Mammary epithelial cell (primary cell): ENCODE measurements at regions not wholly inside any gene's neighbourhood (a gene's known extent, or its start where the extent isn't known, plus 50 kb on each side); places are given as distances from the start of the nearest gene placed in this dataset.

Source experiments
- EZH2 ChIP-seq: IDR thresholded peaks from 2 replicates; pipeline ENCODE4 v1.6.1; 2012; ENCODE audit warnings: low read length, inconsistent platforms, borderline replicate concordance
- TF ChIP-seq, protein P1 (sequence below), 2 donors: IDR thresholded peaks in 1 of 2; conservative IDR thresholded peaks in 1 of 2; 2 replicates each; pipeline ENCODE4 v1.5.1; 2011 to 2012; ENCODE audit warnings: inconsistent platforms in 2 of 2, low read length in 2 of 2, mild to moderate bottlenecking in 2 of 2, control low read depth in 1 of 2, low read depth in 1 of 2; ENCODE audit not compliant: insufficient read depth in 1 of 2; ENCODE audit errors: extremely low read depth in 1 of 2

DNA sequence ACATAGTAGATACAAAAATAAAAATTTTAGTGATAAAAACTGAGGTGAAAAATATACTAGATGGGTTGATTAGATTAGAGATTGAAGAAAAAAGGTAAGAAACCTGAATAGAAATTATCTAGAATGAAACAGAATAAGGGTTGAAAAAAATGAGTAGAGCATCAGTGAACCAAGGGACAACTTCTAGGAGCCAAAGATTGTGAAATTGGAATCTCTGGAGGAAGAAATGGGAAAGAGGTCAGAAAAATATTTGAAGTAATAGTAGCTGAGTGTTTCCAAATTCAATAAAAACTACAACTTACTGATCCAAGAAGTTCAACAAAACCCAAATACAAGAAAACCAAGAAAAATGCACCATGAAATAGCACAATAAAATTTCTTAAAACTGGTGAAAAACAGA is 116.6 kb upstream of the STARD4 start:
- TF ChIP-seq, protein P1, sequence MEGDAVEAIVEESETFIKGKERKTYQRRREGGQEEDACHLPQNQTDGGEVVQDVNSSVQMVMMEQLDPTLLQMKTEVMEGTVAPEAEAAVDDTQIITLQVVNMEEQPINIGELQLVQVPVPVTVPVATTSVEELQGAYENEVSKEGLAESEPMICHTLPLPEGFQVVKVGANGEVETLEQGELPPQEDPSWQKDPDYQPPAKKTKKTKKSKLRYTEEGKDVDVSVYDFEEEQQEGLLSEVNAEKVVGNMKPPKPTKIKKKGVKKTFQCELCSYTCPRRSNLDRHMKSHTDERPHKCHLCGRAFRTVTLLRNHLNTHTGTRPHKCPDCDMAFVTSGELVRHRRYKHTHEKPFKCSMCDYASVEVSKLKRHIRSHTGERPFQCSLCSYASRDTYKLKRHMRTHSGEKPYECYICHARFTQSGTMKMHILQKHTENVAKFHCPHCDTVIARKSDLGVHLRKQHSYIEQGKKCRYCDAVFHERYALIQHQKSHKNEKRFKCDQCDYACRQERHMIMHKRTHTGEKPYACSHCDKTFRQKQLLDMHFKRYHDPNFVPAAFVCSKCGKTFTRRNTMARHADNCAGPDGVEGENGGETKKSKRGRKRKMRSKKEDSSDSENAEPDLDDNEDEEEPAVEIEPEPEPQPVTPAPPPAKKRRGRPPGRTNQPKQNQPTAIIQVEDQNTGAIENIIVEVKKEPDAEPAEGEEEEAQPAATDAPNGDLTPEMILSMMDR (conservative IDR thresholded peaks at IDR 0.05 in 1 of 2, IDR thresholded peaks at IDR 0.05 in 1 of 2; ENCODE audit: extremely low read depth in 1 of 2, insufficient read depth in 1 of 2, low read depth in 1 of 2, low read length in 2 of 2): no peak
- TF ChIP-seq EZH2: no peak
